HG03095 (cell line): ENCODE measurements at regions not wholly inside any gene's neighbourhood (a gene's known extent, or its start where the extent isn't known, plus 50 kb on each side); places are given as distances from the start of the nearest gene placed in this dataset.
"Not testable (repeated sequence)": the region's sequence is repeated elsewhere in the genome, so short reads cannot be mapped to it uniquely, and the experiment has no call there.

Experiments
- ATAC-seq: cut with Tn5 transposase; IDR thresholded peaks from one replicate; pipeline ENCODE4 v1.9.1; 2021; ENCODE audit warnings: moderate library complexity; ENCODE audit not compliant: unreplicated experiment

DNA sequence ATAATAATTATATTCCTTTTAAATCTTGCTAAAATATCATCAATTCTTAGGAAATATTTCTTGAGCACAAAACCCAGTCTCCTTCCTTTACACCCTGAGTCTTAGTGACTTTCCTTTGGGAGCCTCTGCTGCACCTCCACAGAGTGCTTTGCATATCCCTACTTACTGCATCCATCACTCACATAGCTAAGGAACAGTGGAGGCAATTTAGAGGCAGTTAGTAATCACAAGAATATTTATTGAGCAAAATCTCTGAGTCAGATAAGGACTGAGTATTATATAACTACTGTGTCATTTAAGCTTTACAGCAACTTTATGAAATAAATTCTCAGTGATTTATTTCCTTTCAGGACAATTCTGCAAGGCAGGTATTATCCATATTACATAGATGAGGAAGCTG lies 327.7 kb downstream of the TMX3 start:
- no peak for ATAC-seq

DNA sequence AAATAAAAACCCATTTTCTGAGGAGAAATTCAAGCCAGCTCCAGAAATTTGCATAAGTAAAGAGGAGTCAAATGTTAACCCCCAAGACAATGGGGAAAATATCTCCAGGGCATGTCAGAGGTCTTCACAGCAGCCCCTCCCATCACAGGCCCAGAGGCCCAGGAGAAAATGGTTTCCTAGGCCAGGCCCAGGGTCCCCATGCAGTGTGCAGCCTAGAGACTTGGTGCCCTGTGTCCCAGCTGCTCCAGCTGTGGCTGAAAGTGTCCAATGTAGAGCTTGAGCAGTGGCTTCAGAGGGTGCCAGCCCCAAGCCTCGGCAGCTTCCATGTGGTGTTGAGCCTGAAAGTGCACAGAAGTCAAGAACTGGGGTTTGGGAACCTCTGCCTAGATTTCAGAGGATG lies 330.9 kb downstream of the TMX3 start:
- not testable (repeated sequence) for ATAC-seq

DNA sequence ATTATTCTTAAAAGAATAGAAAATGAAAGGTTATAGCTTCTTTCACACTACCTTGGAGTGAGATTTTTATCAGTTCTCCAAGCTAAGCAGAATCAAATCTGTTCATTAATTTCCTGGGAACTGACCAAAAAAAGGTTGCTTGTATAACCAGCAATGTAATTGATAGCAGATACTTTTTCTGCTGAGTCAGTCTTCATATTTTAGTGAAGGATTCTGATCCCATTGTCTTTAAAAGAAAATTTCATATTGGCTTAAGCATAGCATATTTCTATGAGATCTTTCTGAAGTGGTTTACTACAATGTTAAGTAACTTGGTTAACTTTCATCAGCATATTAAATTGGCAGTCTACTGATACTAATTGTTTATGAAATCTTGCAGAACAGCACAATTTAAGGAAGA lies 338.0 kb downstream of the TMX3 start:
- ATAC-seq = no peak

DNA sequence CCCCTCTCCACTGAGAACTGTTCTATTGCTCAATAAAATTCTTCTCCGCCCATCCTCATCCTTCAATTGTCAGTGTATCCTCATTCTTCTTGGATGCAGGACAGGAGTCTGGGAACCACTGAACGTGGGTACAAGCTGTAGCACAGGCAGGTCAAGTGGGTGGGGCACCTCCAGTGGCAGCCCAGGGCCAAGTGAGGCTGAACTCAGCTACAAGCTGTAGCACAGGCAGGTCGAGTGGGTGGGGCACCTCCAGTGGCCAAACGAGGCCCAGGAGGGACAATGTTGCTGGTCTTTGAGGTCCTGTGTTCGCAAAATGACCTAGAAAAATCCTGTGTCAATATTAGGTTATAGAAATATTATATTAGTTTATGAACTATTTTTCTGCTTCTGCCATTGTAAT lies 352.0 kb downstream of the TMX3 start:
- ATAC-seq = no peak

DNA sequence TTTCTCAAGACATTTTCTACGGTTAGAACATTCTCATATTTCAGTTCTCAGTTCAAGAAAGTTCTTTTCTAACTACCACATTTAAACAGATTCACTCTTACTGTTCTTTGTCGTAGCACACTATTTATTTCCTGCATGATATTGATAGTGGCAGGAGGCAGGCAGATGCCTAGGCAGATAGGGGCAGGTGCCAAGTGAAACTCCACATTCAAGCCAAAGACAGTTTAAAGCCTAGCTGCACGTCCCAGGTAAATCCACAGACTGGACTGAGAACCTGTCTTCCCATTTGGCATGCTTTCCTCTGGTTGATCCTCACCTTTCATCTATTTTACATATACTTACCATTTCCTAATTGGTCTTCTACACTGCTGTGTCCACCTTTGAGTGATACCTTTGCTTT lies 359.3 kb downstream of the TMX3 start:
- no peak for ATAC-seq

DNA sequence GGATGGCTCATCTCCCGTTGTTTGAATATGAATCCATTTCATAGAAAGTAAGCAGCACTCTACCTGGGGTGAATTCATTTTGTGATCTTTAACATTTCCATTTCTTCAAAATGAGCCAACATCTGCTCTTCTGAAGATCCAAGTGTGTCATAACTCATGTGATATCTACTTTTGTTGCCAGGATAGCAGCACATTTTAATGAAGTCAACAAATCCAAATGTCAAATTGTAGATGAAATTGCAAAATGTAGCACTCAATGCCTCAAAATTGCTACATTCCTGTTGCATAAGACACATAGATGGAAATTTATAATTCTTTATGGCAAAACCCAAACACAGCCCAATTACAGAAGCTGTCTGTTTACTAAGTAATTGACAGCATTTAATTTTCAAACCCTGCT lies 360.7 kb downstream of the TMX3 start:
- no peak for ATAC-seq

DNA sequence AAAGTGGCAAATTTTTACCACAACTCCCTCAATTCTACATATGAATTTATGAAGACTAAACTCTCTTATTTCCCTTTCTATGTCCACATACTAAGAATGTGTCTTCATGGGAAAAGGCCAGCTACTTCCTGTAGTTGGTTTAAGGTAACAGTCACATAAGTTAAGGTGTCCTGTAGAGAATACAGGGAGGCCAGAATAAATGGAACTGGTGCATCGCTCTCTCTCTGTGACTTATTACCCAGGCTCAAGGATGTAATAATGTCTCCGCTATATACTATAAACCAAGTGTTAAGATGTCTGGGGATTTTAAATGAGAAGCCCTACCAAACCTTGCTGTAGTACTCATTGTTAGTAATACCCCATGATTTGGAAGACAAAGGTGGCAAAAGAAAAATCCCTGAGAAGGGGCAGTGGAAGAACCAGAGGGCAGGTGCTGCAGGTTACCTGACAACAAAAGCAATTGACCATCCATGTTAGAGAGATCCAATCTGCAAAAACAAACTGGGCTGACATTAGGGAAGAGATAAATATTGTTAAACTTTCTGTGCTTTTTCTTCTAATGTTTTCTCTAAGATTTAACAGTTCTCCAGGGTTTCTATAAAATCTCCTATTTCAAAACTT lies 372.8 kb downstream of the TMX3 start:
- no peak for ATAC-seq

DNA sequence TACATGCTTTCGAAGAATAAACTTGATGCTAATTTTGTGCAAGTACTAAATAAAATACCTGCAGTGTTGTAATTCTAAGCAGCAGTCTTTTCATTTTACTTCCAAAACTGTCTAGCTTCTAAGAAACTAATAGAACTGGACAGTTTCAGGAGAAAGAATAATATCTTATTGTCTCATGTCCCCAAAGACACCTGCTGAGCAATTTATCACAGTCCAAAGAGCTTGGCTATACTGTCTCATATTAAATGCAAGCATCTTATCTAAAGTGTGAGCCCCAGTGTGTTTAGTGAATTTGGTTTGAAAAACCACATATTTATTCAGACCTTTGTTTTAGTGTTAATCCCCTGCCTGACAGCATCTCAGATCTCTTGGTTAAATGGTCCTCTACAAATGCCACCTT lies 374.3 kb downstream of the TMX3 start:
- ATAC-seq = no peak

DNA sequence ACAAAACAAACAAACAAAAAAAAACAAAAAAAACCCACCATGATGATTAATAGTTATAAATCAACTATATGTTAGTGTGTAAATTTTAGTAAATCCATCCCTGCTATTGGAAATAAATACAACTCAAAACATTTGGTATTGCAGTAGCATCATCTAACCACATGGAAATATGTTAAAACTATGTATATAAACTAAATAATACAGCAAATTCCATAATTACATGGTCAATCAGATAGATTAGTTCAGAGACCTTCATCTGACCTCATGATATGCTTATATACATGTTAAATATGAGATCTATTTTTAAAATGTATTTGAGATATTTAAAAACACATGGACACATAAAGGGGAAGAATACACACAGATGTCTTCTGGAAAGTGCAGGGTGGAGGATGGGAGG lies 384.2 kb downstream of the TMX3 start:
- ATAC-seq = no peak

DNA sequence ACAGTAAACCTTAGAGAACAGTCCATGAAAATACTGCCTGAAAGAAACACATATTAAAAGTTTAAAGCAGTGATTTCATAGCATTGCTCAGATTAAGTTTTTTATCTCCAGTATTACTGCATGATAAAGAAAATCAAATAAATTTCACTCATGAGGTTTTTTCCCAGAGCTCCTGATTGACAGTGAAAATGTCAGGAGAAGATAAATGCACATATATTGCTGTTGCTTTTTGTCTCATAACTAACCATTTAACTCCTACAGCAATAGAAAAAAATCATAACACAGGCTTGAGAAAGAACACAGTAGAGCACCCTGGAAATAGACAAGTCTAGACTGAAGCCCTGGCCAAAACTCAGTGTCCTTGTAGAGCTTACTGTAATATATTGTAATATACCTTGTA lies 391.0 kb downstream of the TMX3 start:
- no peak for ATAC-seq

DNA sequence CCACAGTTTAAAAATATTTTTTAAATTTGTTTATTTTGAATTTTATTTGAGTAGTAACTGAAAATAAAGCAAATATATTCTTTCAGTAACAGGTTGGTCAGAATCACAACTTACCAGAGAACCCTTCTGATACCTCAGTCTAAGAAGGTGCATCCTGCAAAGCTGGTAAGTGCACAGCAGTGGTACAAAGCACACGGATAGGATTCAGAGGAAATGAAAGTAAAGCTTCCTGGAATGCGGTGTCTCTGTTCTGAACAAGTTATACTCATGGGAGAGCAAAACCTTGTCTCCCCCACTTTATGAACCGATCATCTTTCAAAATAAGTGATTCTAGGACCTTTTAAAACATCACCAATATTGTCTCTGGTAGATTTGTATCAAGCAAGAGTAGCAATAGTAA lies 398.3 kb downstream of the TMX3 start:
- ATAC-seq = no peak

DNA sequence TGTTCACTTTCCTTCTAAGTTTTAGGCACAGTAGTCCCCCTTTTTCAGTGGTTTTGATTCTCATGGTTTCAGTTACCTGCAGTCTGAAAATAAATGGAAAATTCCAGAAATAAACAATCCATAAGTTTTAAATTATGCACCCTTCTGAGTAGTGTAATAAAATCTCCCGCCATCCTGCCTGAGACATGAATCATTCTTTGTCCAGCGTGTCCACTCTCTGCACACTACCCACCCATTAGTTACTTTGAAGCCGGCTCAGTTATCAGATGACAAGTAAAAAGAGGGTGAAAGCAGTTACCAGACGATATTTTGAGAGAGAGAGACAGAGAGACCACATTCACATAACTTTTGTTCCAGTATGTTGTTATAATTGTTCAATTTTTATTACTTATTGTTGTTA lies 400.5 kb downstream of the TMX3 start:
- no peak for ATAC-seq

DNA sequence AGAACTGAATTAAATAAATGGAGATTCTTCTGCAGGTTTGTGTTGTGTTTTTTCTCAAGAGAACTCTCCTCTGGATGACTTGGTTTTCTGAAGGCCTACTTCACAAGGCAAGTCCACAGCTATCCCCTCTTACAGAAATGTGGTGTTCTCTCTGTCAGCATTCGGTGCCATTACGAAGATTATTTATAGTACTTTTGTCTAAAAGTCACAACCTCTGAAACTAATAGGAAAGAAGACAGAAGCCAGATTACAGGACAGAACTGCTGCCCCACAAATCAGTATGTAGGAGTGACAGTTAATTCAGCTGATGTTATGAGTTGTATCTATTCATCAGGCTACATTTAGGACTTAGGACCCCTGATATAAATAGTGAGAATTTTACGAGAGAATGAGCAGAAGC lies 413.5 kb downstream of the TMX3 start:
- ATAC-seq = no peak

DNA sequence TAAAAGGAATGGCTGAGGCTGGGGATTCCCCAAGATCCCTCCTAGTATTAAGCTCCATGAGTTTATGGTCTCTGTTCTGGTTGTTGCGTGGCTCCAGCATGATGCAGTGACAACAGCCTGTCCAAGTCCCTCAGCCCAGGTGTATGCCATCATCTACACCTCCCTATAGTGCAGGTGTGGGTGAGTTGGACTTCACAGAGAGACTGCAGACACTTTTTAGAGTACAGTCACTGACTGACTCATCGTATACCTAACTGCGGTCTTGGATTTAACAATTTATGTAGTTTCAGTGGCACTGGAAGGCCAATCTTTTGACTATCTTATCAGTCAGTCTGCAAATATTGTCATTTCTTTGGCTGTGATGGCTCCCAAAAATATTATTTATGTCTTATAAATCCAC lies 415.0 kb downstream of the TMX3 start:
- ATAC-seq = no peak

DNA sequence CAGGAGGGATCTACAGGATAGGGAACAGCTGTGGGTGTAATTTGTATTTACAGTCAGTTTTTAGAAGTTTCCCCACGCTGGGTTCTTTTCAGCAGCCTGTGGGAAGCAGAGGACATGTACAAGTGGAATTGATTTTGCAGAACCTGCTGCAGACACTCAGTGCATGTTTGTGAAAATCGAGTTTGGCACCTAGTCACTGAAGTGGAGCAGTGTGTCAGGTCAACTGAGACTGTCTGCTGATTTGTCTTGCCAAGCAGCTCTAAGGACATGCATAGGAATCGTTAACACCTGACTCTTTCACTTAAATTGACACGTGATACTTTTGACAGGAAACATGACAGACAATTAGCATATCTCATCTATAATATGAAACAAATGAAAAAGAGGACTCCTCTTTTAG lies 416.6 kb downstream of the TMX3 start:
- ATAC-seq = no peak

DNA sequence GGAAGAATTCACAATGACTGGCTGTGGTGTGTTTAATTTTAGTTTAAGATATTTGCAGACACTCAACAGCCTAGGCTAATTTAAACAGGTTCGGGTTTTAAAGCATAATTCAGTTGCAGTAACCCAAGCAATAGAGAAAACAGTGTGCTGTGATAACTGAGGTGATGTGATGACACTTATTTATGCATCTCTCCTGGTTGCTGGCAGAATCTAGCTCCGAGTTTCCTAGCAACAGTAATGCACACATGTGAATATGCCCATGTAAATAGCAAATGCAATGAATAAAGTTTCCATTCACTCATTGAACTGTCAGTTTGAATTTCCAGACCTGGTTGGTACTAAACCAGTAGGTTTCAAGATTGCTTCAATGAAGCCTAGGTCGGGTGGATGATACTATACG lies 426.5 kb downstream of the TMX3 start:
- no peak for ATAC-seq

DNA sequence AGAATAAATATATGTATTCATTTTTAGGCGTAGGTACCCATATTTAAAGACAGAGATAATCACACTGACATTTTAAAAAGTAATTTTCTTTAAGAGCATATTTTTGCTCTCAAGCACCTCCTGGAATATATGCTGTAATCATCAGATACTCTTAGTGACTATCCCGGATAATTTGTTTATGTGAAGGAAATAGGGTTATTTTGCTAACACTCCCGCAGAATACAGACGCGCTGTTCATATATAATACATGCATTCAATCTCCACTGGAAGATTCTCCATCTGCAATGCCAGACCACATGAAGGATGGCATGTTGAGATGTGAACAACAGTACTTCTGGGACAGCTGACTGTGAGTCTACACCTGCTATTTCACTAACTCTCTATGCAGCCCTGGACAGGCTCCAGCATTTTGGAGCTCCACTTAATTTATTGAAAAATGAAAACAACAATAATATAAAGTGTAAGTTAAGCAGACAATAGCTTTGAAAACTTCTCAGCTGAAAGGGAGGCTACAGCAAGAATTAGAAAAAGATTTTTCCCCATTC lies 430.6 kb downstream of the TMX3 start:
- no peak for ATAC-seq

DNA sequence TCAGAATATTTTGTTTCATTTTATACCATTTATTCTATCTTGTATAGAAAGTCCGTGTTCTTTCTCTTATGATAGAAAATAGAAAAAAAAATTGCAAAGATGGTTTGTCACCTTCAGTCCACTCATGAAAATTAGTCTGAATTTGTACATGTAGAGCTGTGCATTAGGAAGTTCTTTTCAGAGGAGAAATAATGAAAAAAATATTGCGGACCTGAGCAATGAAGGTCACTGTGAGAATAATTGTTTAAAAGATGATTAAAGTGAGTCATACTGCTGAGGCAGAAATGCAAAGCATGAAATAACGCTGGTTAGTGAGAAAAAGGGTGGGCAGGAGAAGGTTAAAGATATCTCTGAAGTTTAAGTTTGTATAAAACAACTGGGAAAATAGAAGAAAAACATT lies 431.1 kb downstream of the TMX3 start:
- no peak for ATAC-seq

DNA sequence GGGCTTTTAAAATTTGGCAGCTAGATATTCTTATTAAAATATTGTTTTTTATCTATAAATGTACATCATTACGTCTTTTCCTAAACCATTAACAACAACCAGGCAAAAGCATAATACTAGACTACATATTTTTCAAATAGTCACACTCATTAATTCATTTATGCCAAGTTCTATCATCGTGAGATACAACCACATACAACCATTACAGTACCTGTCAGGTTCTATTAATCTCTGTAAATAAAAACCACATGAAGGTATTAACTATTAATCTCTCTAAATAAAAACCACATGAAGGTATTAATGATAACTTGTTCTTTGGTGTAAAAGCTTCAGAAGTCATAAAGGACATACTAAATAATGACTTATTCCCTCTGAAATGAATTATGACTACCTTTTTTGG lies 432.7 kb downstream of the TMX3 start:
- no peak for ATAC-seq

DNA sequence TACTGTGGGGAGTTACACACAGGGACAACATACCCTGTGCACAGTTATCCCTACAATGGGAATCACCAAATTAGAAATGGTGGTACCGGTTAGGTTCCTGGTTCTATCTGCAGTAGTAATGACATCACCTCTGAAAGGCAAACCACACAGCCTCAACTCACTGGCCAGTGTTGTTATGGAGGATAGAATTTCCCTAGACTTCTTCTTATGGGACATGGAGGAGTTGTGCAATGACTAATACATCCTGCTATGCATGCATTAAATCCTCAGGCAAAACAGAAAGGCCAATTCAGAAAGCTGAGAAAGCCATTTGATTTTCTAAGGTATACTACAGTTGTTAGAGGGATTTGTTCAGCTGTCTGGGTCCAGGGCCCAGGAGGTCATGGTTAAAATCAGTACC lies 439.3 kb downstream of the TMX3 start:
- ATAC-seq = no peak

DNA sequence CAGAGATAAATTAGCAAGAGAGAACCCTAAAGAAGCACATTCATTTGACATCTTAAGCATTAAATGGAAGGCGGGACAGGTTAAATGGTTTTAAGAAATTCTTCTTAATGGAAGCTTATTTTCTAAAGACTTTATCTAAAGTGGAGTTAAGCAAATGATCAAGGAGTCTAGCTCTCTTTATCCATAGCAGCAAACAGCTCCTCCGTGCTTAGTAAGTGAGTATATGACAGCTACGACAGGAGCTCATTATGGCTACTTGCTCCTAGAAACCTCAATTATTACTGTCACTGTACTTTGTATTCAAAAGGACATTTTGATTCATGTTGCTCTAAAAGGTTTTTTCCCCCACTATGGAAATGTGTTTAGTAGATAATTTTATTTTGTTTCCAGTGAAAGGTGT lies 444.9 kb downstream of the TMX3 start:
- ATAC-seq = no peak

DNA sequence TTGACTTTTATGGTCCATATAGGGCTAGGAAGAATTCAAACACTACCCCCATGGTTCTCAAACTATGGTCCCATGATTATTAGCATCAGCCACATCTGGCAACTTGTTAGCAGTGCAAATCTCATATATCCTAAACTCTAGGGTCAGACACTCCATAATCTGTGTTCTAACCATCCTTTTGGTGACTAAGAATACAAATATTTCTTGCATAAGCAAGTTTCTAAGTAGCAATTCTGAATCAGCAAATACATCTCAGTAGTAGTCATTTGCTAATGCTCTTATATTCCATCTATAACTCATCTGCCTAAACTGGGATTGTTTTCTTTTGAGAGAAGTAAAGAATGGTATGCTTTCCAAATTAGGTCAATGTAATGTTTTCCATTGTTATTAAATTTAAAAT lies 447.3 kb downstream of the TMX3 start:
- no peak for ATAC-seq

DNA sequence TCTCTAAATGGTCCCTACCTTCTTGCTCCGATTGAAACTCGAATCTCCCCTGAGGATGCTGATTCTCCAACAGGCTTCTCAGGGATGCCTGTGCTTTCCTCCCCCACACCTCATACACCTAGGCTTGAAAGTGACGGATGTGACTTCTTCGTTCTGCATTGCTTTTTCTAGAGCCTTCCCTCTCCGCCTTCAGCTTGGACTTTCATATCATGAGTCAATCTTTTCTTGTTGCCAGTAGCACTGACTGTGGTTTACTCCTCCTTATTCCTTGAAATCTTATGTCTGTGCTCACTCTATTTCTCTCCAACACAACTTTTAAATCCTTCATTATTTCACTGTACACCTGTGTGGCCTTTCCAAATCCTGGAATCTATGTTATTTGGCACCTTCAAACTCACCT lies 451.4 kb downstream of the TMX3 start:
- ATAC-seq = no peak
